Osteocyte (in vitro differentiated cells): ENCODE measurements at regions not wholly inside any gene's neighbourhood (a gene's known extent, or its start where the extent isn't known, plus 50 kb on each side); places are given as distances from the start of the nearest gene placed in this dataset.

Source experiments
- DNase-seq: peaks from one replicate; pipeline ENCODE4 v3.0.0; 2021; ENCODE audit warnings: mixed read lengths; ENCODE audit not compliant: unreplicated experiment; ENCODE audit errors: extremely low spot score
- H3K27ac Mint-ChIP-seq: one replicate; pipeline ENCODE4 v1.8.0; 2021; ENCODE audit warnings: mild to moderate bottlenecking, mixed read lengths; ENCODE audit not compliant: unreplicated experiment
- H3K27me3 Mint-ChIP-seq: one replicate; pipeline ENCODE4 v1.8.0; 2021; ENCODE audit warnings: mixed read lengths; ENCODE audit not compliant: unreplicated experiment
- H3K36me3 Mint-ChIP-seq: one replicate; pipeline ENCODE4 v1.8.0; 2021; ENCODE audit warnings: mixed read lengths; ENCODE audit not compliant: unreplicated experiment
- H3K4me1 Mint-ChIP-seq: one replicate; pipeline ENCODE4 v1.8.0; 2021; ENCODE audit warnings: mixed read lengths; ENCODE audit not compliant: unreplicated experiment
- H3K4me3 Mint-ChIP-seq: one replicate; pipeline ENCODE4 v1.8.0; 2021; ENCODE audit warnings: mild to moderate bottlenecking, moderate library complexity, mixed read lengths; ENCODE audit not compliant: unreplicated experiment
- H3K9me3 Mint-ChIP-seq: one replicate; pipeline ENCODE4 v1.8.0; 2021; ENCODE audit warnings: mixed read lengths; ENCODE audit not compliant: unreplicated experiment
- CTCF ChIP-seq: fragments of 200-600 bp; sonication (generic); IDR thresholded peaks from 2 replicates; pipeline ENCODE4 v1.5.0; 2021; ENCODE audit warnings: antibody characterized with exemption, mild to moderate bottlenecking, moderate library complexity

GRCh38 chr3:99348451-99348850, 289.9 kb upstream of the COL8A1 start:
- no peak for DNase-seq
- Mint-ChIP-seq H3K4me1 (peaks cover 37% of the 10 kb centered on the region), H3K36me3 (peaks cover 4% of the 10 kb centered on the region), H3K27ac (no peak overlapping the region), H3K4me3 (no peak overlapping the region), H3K9me3 (peaks cover 8% of the 10 kb centered on the region), H3K27me3 (no peaks in the 10 kb centered on the region)
- TF ChIP-seq CTCF, result no peak

- no peak for TF ChIP-seq CTCF
- Mint-ChIP-seq H3K9me3 (peaks cover 12% of the 10 kb centered on the region), H3K4me1 (peaks cover 30% of the 10 kb centered on the region), H3K27ac (no peak overlapping the region), H3K4me3 (no peak overlapping the region), H3K27me3 (no peaks in the 10 kb centered on the region), H3K36me3 (peaks cover 12% of the 10 kb centered on the region)
- no peak for DNase-seq
These were observed 294.2 kb upstream of the COL8A1 start for GRCh38 chr3:99344216-99344615.

GRCh38 chr3:99342383-99342782, 296.0 kb upstream of the COL8A1 start:
- H3K27ac Mint-ChIP-seq, result no peak overlapping the region
- H3K27me3 Mint-ChIP-seq, result no peaks in the 10 kb centered on the region
- peaks cover 29% of the 10 kb centered on the region for H3K4me1 Mint-ChIP-seq
- peaks cover 8% of the 10 kb centered on the region for H3K36me3 Mint-ChIP-seq
- no peak for DNase-seq
- H3K4me3 Mint-ChIP-seq, result no peak overlapping the region
- peaks cover 4% of the 10 kb centered on the region for H3K9me3 Mint-ChIP-seq
- no peak for TF ChIP-seq CTCF

- TF ChIP-seq CTCF, result no peak
- H3K36me3 Mint-ChIP-seq, result peaks cover 8% of the 10 kb centered on the region
- H3K4me3 Mint-ChIP-seq, result no peak overlapping the region
- no peaks in the 10 kb centered on the region for H3K27me3 Mint-ChIP-seq
- peaks cover 8% of the 10 kb centered on the region for H3K9me3 Mint-ChIP-seq
- no peak overlapping the region for H3K27ac Mint-ChIP-seq
- H3K4me1 Mint-ChIP-seq, result peaks cover 25% of the 10 kb centered on the region
- no peak for DNase-seq
These were observed 299.2 kb upstream of the COL8A1 start for GRCh38 chr3:99339222-99339621.

GRCh38 chr3:99332718-99333117, 305.7 kb upstream of the COL8A1 start:
- Mint-ChIP-seq H3K4me1 (peaks cover 39% of the 10 kb centered on the region), H3K9me3 (peaks cover 4% of the 10 kb centered on the region), H3K27ac (peak overlapping the region; percentile 47), H3K27me3 (no peaks in the 10 kb centered on the region), H3K4me3 (no peak overlapping the region), H3K36me3 (no peaks in the 10 kb centered on the region)
- TF ChIP-seq CTCF, result no peak
- no peak for DNase-seq
